ENCODE measurements at regions not wholly inside any gene's neighbourhood (a gene's known extent, or its start where the extent isn't known, plus 50 kb on each side); places are given as distances from the start of the nearest gene placed in this dataset.

DNA sequence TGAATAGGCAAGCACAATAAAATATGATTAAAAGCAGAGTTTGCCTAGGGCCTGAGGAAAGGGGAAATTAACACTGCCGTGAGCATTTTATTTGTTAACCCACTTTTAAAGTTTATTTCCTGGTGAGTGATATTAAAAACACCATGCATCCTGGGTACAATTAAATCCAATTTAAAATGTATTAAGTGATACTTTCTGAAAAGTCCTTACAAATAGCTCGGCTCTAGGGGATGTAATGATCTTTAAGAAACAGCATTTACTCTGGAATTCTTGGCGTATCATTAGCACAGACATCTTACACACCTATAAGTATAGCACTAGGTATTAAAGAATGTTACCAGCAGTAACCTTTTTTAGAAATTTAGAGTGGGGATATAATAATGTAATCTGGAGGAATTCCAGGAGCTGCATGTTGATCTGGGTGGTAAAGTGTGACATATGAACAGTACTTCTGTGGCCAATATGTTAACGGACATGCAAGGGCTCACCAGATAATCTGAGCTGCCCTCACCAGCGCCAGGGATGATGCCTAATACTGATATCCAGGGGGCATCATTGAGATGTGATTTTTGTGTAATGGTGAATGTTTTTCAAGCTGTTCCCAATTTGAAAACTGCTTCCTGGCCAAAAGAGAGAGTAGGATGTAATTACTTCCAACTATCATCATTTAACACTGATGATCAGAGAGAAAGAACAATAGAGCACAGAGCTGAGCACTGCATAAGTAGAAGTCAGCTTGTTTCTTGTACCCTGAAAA is 235.9 kb downstream of the DSEL start:
- Histone ChIP-seq H4K20me1 (replicated peaks in 1 of 2; ENCODE audit: control insufficient read depth in 1 of 2, insufficient read depth in 2 of 2, low read length in 2 of 2) (no peaks in the 10 kb centered on the region), H3K56ac (replicated peaks; ENCODE audit: insufficient read length, low read depth, low read length) (no peak overlapping the region), H2BK15ac (ENCODE audit: low read length) (no peak overlapping the region), H2BK12ac (ENCODE audit: low read depth, low read length) (no peak overlapping the region), H3K4me3 (ENCODE audit: extremely low read depth in 1 of 4, insufficient read depth in 2 of 4, low read depth in 3 of 4, low read length in 4 of 4) (no peak overlapping the region), H3K36me3 (ENCODE audit: control insufficient read depth in 2 of 4, insufficient read depth in 4 of 4, low read length in 3 of 4) (no peaks in the 10 kb centered on the region), H4K8ac (ENCODE audit: extremely low read depth, insufficient read depth, low read length) (no peak overlapping the region), H3K4me1 (replicated peaks in 1 of 4; ENCODE audit: control insufficient read depth in 3 of 4, insufficient read depth in 4 of 4, low read length in 3 of 4) (peaks cover 0 to 3% (median 0%) of the 10 kb centered on the region in 4 experiments; a peak in 1 of 7 replicates), H3K9ac (replicated peaks in 1 of 4; ENCODE audit: extremely low read depth in 1 of 4, low read depth in 3 of 4, low read length in 3 of 4) (no peak overlapping the region), H3K79me2 (ENCODE audit: control insufficient read depth in 1 of 2, insufficient read depth in 2 of 2, low read length in 2 of 2) (no peaks in the 10 kb centered on the region), H3K23ac (ENCODE audit: insufficient read length) (no peak overlapping the region), H3K27me3 (replicated peaks in 1 of 4; ENCODE audit: control insufficient read depth in 3 of 4, extremely low read depth in 1 of 4, insufficient read depth in 3 of 4, low read length in 3 of 4) (no peaks in the 10 kb centered on the region), H4K91ac (replicated peaks; ENCODE audit: insufficient read length, low read length) (no peak overlapping the region), H3K4ac (replicated peaks; ENCODE audit: insufficient read length, low read depth, low read length) (no peak overlapping the region), H2BK5ac (ENCODE audit: low read depth, low read length) (no peak overlapping the region), H2BK20ac (ENCODE audit: low read length) (no peak overlapping the region), H3K18ac (ENCODE audit: extremely low read depth, low read length) (no peak overlapping the region), H3K14ac (ENCODE audit: insufficient read length) (no peak overlapping the region), H2AK5ac (ENCODE audit: low read depth, low read length) (no peak overlapping the region), H2AFZ (ENCODE audit: low read length) (no peak overlapping the region), H3K27ac (ENCODE audit: low read depth, low read length) (no peak overlapping the region), H3K79me1 (ENCODE audit: low read depth, low read length) (no peaks in the 10 kb centered on the region), H3K9me3 (ENCODE audit: insufficient read depth in 2 of 2, low read depth in 1 of 2, low read length in 1 of 2) (no peaks in the 10 kb centered on the region), H4K5ac (ENCODE audit: insufficient read length, low read depth, low read length) (no peak overlapping the region), H3K23me2 (ENCODE audit: low read depth, low read length) (no peaks in the 10 kb centered on the region), H2BK120ac (replicated peaks; ENCODE audit: low read depth, low read length) (no peak overlapping the region), H3K4me2 (ENCODE audit: insufficient read depth in 1 of 2, low read depth in 2 of 2, low read length in 2 of 2) (no peak overlapping the region)
- whole genome bisulfite sequencing, 2 experiments (ENCODE audit: extremely low coverage in 1 of 2, insufficient coverage in 1 of 2, insufficient read length in 1 of 2, insufficient replicate concordance in 2 of 2, low coverage in 1 of 2, low lambda C conversion rate in 2 of 2, missing lambda C conversion rate in 1 of 2): 91% methylated on average over 5 of the region's 5 CpGs; no CpG with 5 or more reads in 1 of the 2 experiments
- ChIA-PET CTCF (ENCODE audit: partially characterized antibody) (interaction anchor here (0.5 to 1.4 kb wide), 6 partner anchors 9 to 746 kb away, joined by 3 to 6 read pairs (median 3); no protein-coding TSS in a partner anchor), POLR2A (ENCODE audit: partially characterized antibody) (no interaction called here)
- no peak for DNase-seq (ENCODE audit: low read depth in 1 of 2, low spot score in 2 of 2)
- FAIRE-seq: no peak
- no peak for TF ChIP-seq YY1 (IDR thresholded peaks at IDR 0.05; ENCODE audit: low read depth, low read length)
- TF ChIP-seq RBBP5 (IDR thresholded peaks at IDR 0.05; ENCODE audit: borderline replicate concordance, low read depth, low read length): no peak
- no peak for TF ChIP-seq SUZ12 (IDR thresholded peaks at IDR 0.05; ENCODE audit: low read length)
- TF ChIP-seq TAF1 (IDR thresholded peaks at IDR 0.05; ENCODE audit: low read depth, low read length): no peak
- TF ChIP-seq SP4 (IDR thresholded peaks at IDR 0.05; ENCODE audit: low read length): no peak
- TF ChIP-seq CHD2 (IDR thresholded peaks at IDR 0.05; ENCODE audit: low read length): no peak
- TF ChIP-seq TCF12 (IDR thresholded peaks at IDR 0.05; ENCODE audit: low read depth, low read length): no peak
- TF ChIP-seq, protein P1, sequence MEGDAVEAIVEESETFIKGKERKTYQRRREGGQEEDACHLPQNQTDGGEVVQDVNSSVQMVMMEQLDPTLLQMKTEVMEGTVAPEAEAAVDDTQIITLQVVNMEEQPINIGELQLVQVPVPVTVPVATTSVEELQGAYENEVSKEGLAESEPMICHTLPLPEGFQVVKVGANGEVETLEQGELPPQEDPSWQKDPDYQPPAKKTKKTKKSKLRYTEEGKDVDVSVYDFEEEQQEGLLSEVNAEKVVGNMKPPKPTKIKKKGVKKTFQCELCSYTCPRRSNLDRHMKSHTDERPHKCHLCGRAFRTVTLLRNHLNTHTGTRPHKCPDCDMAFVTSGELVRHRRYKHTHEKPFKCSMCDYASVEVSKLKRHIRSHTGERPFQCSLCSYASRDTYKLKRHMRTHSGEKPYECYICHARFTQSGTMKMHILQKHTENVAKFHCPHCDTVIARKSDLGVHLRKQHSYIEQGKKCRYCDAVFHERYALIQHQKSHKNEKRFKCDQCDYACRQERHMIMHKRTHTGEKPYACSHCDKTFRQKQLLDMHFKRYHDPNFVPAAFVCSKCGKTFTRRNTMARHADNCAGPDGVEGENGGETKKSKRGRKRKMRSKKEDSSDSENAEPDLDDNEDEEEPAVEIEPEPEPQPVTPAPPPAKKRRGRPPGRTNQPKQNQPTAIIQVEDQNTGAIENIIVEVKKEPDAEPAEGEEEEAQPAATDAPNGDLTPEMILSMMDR (IDR thresholded peaks at IDR 0.05; ENCODE audit: control extremely low read depth in 1 of 3, insufficient read depth in 1 of 3, low read depth in 1 of 3, low read length in 3 of 3): no peak
- no peak for TF ChIP-seq ZNF274 (IDR thresholded peaks at IDR 0.05; ENCODE audit: borderline replicate concordance, extremely low read depth, low read length)
- TF ChIP-seq TBP (IDR thresholded peaks at IDR 0.05; ENCODE audit: low read depth, low read length): no peak
- no peak for TF ChIP-seq POLR2AphosphoS5 (IDR thresholded peaks at IDR 0.05; ENCODE audit: low read depth, low read length)
- no peak for TF ChIP-seq RXRA (IDR thresholded peaks at IDR 0.05; ENCODE audit: insufficient read depth, low read depth, low read length)

Data from H1 (cell line).